GM12872 (cell line): ENCODE measurements at regions not wholly inside any gene's neighbourhood (a gene's known extent, or its start where the extent isn't known, plus 50 kb on each side); places are given as distances from the start of the nearest gene placed in this dataset.

Experiments
- TF ChIP-seq, protein P1 (sequence below): IDR thresholded peaks from 3 replicates; pipeline ENCODE4 v1.5.1; 2011; ENCODE audit warnings: low read depth, mild to moderate bottlenecking, low read length, moderate library complexity; ENCODE audit not compliant: insufficient read depth

DNA sequence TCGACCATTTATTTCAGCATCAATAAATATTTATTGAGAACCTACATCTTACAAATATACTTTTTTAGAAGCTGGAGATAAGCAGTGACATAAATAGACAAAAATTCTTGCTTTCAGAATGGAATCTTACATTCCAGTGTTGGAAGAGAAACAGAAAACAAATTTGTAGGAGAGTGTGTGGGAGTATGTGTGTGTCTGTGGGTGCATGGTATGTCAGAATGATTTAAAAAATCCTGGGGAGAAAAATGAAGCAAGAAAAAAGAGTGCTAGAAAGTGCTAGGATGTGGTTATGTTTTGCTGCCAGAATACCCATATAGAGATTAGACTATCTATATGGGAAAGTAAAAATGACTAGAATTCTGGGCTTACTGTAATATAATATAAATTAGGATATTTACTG lies 561.7 kb upstream of the SGO1 start:
- TF ChIP-seq, protein P1, sequence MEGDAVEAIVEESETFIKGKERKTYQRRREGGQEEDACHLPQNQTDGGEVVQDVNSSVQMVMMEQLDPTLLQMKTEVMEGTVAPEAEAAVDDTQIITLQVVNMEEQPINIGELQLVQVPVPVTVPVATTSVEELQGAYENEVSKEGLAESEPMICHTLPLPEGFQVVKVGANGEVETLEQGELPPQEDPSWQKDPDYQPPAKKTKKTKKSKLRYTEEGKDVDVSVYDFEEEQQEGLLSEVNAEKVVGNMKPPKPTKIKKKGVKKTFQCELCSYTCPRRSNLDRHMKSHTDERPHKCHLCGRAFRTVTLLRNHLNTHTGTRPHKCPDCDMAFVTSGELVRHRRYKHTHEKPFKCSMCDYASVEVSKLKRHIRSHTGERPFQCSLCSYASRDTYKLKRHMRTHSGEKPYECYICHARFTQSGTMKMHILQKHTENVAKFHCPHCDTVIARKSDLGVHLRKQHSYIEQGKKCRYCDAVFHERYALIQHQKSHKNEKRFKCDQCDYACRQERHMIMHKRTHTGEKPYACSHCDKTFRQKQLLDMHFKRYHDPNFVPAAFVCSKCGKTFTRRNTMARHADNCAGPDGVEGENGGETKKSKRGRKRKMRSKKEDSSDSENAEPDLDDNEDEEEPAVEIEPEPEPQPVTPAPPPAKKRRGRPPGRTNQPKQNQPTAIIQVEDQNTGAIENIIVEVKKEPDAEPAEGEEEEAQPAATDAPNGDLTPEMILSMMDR, result no peak

DNA sequence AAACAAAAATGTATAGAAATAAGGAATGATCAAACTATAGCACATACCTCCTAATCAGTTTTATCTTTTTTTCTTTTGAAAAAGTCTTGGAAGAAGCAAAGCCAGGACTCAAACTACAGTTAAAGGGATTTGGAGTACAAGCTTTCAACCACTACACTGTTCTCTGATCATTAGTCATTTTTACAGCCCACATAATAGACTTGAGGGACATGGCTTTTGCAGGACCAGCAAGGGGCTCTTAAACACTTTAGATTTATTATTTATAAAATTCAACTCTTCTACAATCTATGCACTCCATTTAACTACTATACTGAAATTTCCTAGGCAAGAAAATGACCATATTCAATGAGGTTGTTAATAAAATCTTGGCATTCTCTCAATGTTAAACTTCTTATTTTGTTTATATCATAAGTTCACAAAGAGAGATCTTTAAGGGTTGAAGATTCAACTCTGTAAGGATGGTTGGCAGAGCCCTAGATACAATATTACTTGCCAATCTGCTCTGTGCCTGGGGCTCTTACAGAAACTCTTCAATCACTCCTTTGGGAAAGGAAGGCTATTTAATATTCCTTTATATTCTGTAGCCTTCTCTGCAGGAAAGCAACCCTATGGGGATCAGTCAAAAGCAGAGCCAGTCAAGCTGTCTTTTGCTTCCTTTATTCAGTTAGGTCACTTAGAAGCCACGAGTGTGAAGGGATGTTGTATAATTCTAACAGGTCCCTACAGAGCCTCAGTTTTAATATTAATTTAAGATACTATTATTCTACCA lies 557.7 kb upstream of the SGO1 start:
- TF ChIP-seq, protein P1, result no peak

DNA sequence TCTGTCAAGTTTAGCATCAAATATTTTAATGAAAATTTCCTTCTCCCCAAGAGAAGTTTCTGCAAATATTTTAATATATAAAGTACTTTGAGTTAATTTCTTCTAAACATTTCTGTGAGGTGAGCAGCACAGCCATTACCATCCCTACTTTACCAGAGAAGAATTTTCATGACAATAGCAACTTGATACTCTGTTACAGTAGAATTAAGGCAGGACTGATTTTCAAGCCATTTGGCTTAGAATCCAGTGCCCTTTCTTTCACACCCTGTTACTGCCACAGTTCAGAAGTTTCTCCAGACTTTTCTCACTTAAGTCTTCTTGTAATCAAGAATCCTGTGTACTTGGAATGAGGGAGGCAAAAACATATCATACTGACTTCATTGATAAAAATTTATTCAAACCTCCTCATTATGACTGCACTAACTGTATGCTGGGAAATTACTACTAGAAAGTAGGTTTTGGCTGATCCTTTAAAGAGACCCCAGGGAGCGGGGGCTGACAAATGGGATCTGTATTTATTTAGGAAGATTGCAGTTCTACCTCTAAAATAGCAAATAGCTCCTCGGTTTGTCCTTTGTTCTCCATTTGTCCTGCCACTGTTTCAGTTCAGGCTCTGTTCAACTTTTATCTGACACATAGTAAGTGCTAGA lies 557.0 kb upstream of the SGO1 start:
- TF ChIP-seq, protein P1, result no peak

DNA sequence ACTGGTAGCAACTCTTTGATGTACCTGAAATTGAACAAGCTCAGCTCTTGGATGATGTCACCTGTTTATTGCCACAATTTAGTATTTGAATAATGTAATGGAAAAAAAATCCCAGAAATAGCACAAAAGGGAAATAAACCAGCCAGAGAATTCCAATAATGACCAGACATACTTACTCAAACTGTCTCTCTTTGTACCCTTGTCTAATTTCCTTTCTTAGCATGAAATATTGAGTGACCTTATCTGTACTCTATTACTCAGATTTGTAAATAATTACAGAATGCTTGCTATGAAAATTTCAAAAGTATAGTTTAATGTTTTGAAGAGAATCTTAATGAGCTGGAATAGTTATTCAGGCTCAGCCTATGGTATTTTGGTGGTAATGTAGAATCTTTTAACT lies 555.4 kb upstream of the SGO1 start:
- TF ChIP-seq, protein P1, result no peak

DNA sequence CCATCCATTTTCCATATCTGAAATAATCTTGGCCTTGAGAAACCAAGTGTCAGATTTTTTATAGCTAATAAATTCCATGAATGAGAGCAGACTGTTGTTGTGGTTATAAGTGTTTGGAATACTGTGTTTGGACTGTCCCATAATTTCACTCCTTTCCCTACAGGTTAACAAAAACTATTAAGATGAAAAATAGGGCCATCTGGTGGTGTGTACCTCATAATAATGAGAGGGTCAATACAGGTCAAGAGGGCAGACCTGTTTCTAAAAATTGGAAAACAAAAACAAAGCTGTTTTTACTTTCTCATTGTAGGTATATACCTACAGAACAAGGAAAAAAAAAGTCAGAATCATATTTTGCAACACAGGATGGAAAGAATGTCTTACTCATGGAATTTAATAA lies 553.8 kb upstream of the SGO1 start:
- TF ChIP-seq, protein P1, result no peak

DNA sequence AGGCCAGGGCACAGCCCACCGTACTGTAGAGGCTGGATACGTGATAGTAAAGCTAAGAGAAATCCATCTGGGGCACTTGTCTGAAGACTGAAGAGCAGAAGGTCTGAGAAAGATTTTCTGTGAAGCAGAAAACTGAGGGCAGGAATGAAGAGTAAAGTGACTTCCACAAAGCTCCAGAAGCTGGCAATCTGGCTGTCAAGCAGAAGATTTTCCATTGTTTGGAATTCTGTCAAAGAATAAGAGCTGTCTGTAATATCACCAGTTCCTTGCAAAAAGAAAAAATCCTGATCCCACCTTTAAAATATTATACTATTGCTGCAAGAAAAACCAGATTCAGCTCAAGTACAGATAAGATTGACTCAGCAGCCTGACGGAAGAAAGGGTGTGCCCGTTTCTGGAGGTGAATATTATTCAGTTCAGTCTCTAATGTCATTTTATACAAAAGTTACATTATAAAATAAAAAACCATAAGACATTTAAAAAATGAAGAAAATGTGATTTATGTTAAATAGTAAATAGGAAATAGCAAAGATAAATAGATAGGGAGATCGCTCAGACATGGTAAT lies 550.4 kb upstream of the SGO1 start:
- TF ChIP-seq, protein P1, result no peak

DNA sequence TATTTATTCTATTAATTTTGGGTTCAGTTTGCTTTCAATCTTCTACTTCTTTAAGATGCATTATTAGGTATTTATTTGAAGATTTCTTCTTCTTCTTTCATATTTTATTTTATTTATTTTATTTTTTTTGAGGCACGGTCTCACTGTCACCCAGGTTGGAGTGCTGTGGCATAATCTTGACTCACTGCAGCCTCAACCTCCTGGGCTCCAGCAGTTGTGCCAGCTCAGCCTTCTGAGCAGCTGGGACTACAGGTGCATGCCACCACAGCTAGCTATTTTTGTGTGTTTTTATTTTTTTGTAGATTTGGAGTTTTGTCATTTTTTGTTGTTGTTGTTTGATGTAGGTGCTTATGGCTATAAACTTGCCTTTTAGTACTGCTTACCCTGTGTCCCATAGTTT lies 543.2 kb upstream of the SGO1 start:
- TF ChIP-seq, protein P1, result no peak
